Astrocyte (in vitro differentiated cells and primary cell): ENCODE measurements at regions not wholly inside any gene's neighbourhood (a gene's known extent, or its start where the extent isn't known, plus 50 kb on each side); places are given as distances from the start of the nearest gene placed in this dataset.

Source experiments
- DNase-seq: peaks from one replicate; pipeline ENCODE4 v3.0.0-alpha.2; 2010; ENCODE audit warnings: low read depth
- FAIRE-seq: peaks from 2 replicates; lab custom pipeline; 2011; peaks lifted over from hg19 to GRCh38; lab: Jason Lieb, UNC
- H2AFZ ChIP-seq: 2 replicates; pipeline ENCODE4 v1.6.0; 2012; ENCODE audit warnings: low read depth, low read length, inconsistent platforms
- H3K27ac ChIP-seq: 2 replicates; pipeline ENCODE4 v1.5.1; 2011; ENCODE audit warnings: low read depth, low read length, inconsistent platforms
- H3K27me3 ChIP-seq: 2 replicates; pipeline ENCODE4 v1.6.0; 2011; ENCODE audit warnings: low read length, inconsistent platforms; ENCODE audit not compliant: insufficient read depth
- H3K36me3 ChIP-seq: 2 replicates; pipeline ENCODE4 v1.5.1; 2011; ENCODE audit warnings: low read length, inconsistent platforms; ENCODE audit not compliant: insufficient read depth
- H3K4me1 ChIP-seq: 2 replicates; pipeline ENCODE4 v1.5.1; 2011; ENCODE audit warnings: low read length, inconsistent platforms; ENCODE audit not compliant: insufficient read depth
- H3K4me2 ChIP-seq: 2 replicates; pipeline ENCODE4 v1.6.0; 2012; ENCODE audit warnings: low read length, inconsistent platforms
- H3K4me3 ChIP-seq: 2 replicates; pipeline ENCODE4 v1.5.1; 2011; ENCODE audit warnings: low read depth, mild to moderate bottlenecking, low read length, inconsistent platforms; ENCODE audit not compliant: insufficient read depth
- H3K79me2 ChIP-seq: 2 replicates; pipeline ENCODE4 v1.6.0; 2012; ENCODE audit warnings: mild to moderate bottlenecking, low read length, inconsistent platforms; ENCODE audit not compliant: insufficient read depth
- H3K9ac ChIP-seq: 2 replicates; pipeline ENCODE4 v1.6.0; 2012; ENCODE audit warnings: mild to moderate bottlenecking, low read length, inconsistent platforms
- H3K9me3 ChIP-seq: 2 replicates; pipeline ENCODE4 v1.5.1; 2012; ENCODE audit warnings: low read depth, mild to moderate bottlenecking, low read length, inconsistent platforms; ENCODE audit not compliant: insufficient read depth
- H4K20me1 ChIP-seq: 2 replicates; pipeline ENCODE4 v1.6.0; 2012; ENCODE audit warnings: low read length, inconsistent platforms; ENCODE audit not compliant: insufficient read depth
- H3K27ac Mint-ChIP-seq: one replicate; pipeline ENCODE4 v1.8.0; 2021; ENCODE audit warnings: mild to moderate bottlenecking, mixed read lengths; ENCODE audit not compliant: unreplicated experiment
- H3K27me3 Mint-ChIP-seq: one replicate; pipeline ENCODE4 v1.8.0; 2021; ENCODE audit warnings: low read depth, mixed read lengths; ENCODE audit not compliant: unreplicated experiment
- H3K36me3 Mint-ChIP-seq: one replicate; pipeline ENCODE4 v1.8.0; 2021; ENCODE audit warnings: low read depth, mixed read lengths; ENCODE audit not compliant: unreplicated experiment
- H3K4me1 Mint-ChIP-seq: one replicate; pipeline ENCODE4 v1.8.0; 2021; ENCODE audit warnings: low read depth, mixed read lengths; ENCODE audit not compliant: unreplicated experiment
- H3K4me3 Mint-ChIP-seq: one replicate; pipeline ENCODE4 v1.8.0; 2021; ENCODE audit warnings: mild to moderate bottlenecking, moderate library complexity, mixed read lengths; ENCODE audit not compliant: unreplicated experiment
- H3K9me3 Mint-ChIP-seq: one replicate; pipeline ENCODE4 v1.8.0; 2021; ENCODE audit warnings: mild to moderate bottlenecking, mixed read lengths; ENCODE audit not compliant: unreplicated experiment
- CTCF ChIP-seq: IDR thresholded peaks from 2 replicates; pipeline ENCODE4 v1.5.1; 2011; ENCODE audit warnings: low read depth, mild to moderate bottlenecking, inconsistent platforms, low read length, moderate library complexity; ENCODE audit not compliant: insufficient read depth
- EZH2 ChIP-seq: IDR thresholded peaks from 2 replicates; pipeline ENCODE4 v1.6.1; 2012; ENCODE audit warnings: mild to moderate bottlenecking, low read length, inconsistent platforms; ENCODE audit not compliant: insufficient read depth

GRCh38 chrX:128759177-128759576, 707.0 kb upstream of the ACTRT1 start:
- Mint-ChIP-seq H3K9me3 (no peaks in the 10 kb centered on the region), H3K27ac (no peak overlapping the region), H3K4me3 (no peak overlapping the region), H3K27me3 (no peaks in the 10 kb centered on the region), H3K4me1 (peaks cover under 1% of the 10 kb centered on the region), H3K36me3 (no peaks in the 10 kb centered on the region)
- Histone ChIP-seq H4K20me1 (no peaks in the 10 kb centered on the region), H3K27ac (no peak overlapping the region), H3K4me3 (no peak overlapping the region), H3K9ac (no peak overlapping the region), H3K27me3 (no peaks in the 10 kb centered on the region), H3K79me2 (no peaks in the 10 kb centered on the region), H3K9me3 (no peaks in the 10 kb centered on the region), H2AFZ (no peak overlapping the region), H3K4me1 (no peaks in the 10 kb centered on the region), H3K4me2 (no peak overlapping the region), H3K36me3 (no peaks in the 10 kb centered on the region)
- no peak for DNase-seq
- peak; percentile 17 for FAIRE-seq
- TF ChIP-seq EZH2 (no peak), CTCF (no peak)

- no peaks in the 10 kb centered on the region for H3K27me3 ChIP-seq
- H3K9me3 ChIP-seq, result no peaks in the 10 kb centered on the region
- no peaks in the 10 kb centered on the region for H3K79me2 ChIP-seq
- no peak overlapping the region for H3K4me2 ChIP-seq
- no peak overlapping the region for H2AFZ ChIP-seq
- DNase-seq, result no peak
- H3K36me3 ChIP-seq, result no peaks in the 10 kb centered on the region
- Mint-ChIP-seq H3K27ac (no peak overlapping the region), H3K9me3 (no peaks in the 10 kb centered on the region), H3K4me3 (no peak overlapping the region), H3K36me3 (no peaks in the 10 kb centered on the region), H3K4me1 (peaks cover 5% of the 10 kb centered on the region), H3K27me3 (no peaks in the 10 kb centered on the region)
- H4K20me1 ChIP-seq, result no peaks in the 10 kb centered on the region
- H3K27ac ChIP-seq, result no peak overlapping the region
- no peaks in the 10 kb centered on the region for H3K4me1 ChIP-seq
- no peak overlapping the region for H3K9ac ChIP-seq
- no peak for TF ChIP-seq CTCF
- TF ChIP-seq EZH2, result no peak
- no peak overlapping the region for H3K4me3 ChIP-seq
- peak; percentile 32 for FAIRE-seq
Measured at GRCh38 chrX:128754130-128754529, 701.9 kb upstream of the ACTRT1 start.

- H3K27ac ChIP-seq, result no peak overlapping the region
- Mint-ChIP-seq H3K27me3 (no peaks in the 10 kb centered on the region), H3K4me1 (peaks cover 1% of the 10 kb centered on the region), H3K27ac (no peak overlapping the region), H3K36me3 (no peaks in the 10 kb centered on the region), H3K4me3 (no peak overlapping the region), H3K9me3 (no peaks in the 10 kb centered on the region)
- no peak for DNase-seq
- H3K4me3 ChIP-seq, result no peak overlapping the region
- no peak overlapping the region for H2AFZ ChIP-seq
- TF ChIP-seq EZH2, result no peak
- H3K4me1 ChIP-seq, result no peaks in the 10 kb centered on the region
- no peaks in the 10 kb centered on the region for H3K27me3 ChIP-seq
- peak; percentile 87 for FAIRE-seq
- no peaks in the 10 kb centered on the region for H3K36me3 ChIP-seq
- H3K9ac ChIP-seq, result no peak overlapping the region
- H4K20me1 ChIP-seq, result no peaks in the 10 kb centered on the region
- H3K4me2 ChIP-seq, result no peak overlapping the region
- H3K79me2 ChIP-seq, result no peaks in the 10 kb centered on the region
- H3K9me3 ChIP-seq, result no peaks in the 10 kb centered on the region
Measured at GRCh38 chrX:128739539-128739938, 687.3 kb upstream of the ACTRT1 start.
